ENCODE measurements at regions not wholly inside any gene's neighbourhood (a gene's known extent, or its start where the extent isn't known, plus 50 kb on each side); places are given as distances from the start of the nearest gene placed in this dataset.
A peak's percentile ranks its signal among the peaks of the same experiment; 100 is the strongest.

GRCh38 chr4:30370105-30370504 is 350.1 kb upstream of the PCDH7 start:
- Histone ChIP-seq H4K20me1 (ENCODE audit: insufficient read depth, low read length) (no peaks in the 10 kb centered on the region), H3K9me3 (ENCODE audit: low read length) (no peaks in the 10 kb centered on the region), H3F3A (ENCODE audit: insufficient read depth, low read length) (no peaks in the 10 kb centered on the region), H3K4me2 (ENCODE audit: low read length) (no peak overlapping the region), H2AFZ (ENCODE audit: low read length) (no peak overlapping the region), H3K79me2 (ENCODE audit: insufficient read depth, low read length) (no peaks in the 10 kb centered on the region), H3K9me2 (ENCODE audit: low read depth, low read length) (no peaks in the 10 kb centered on the region), H3K27me3 (ENCODE audit: insufficient read depth, low read length) (no peaks in the 10 kb centered on the region), H3K27ac (ENCODE audit: low read depth, low read length, poor library complexity, severe bottlenecking) (no peak overlapping the region), H3K9ac (ENCODE audit: low read length) (no peak overlapping the region), H3K36me3 (ENCODE audit: insufficient read depth, low read length) (no peaks in the 10 kb centered on the region), H3K4me1 (ENCODE audit: insufficient read depth, low read length, severe bottlenecking) (no peaks in the 10 kb centered on the region), H3K4me3 (ENCODE audit: low read depth, low read length, poor library complexity, severe bottlenecking) (no peak overlapping the region)
- TF ChIP-seq, protein P1, sequence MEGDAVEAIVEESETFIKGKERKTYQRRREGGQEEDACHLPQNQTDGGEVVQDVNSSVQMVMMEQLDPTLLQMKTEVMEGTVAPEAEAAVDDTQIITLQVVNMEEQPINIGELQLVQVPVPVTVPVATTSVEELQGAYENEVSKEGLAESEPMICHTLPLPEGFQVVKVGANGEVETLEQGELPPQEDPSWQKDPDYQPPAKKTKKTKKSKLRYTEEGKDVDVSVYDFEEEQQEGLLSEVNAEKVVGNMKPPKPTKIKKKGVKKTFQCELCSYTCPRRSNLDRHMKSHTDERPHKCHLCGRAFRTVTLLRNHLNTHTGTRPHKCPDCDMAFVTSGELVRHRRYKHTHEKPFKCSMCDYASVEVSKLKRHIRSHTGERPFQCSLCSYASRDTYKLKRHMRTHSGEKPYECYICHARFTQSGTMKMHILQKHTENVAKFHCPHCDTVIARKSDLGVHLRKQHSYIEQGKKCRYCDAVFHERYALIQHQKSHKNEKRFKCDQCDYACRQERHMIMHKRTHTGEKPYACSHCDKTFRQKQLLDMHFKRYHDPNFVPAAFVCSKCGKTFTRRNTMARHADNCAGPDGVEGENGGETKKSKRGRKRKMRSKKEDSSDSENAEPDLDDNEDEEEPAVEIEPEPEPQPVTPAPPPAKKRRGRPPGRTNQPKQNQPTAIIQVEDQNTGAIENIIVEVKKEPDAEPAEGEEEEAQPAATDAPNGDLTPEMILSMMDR (IDR thresholded peaks at IDR 0.05; ENCODE audit: low read length), result no peak
- TF ChIP-seq EZH2 (IDR thresholded peaks at IDR 0.05; ENCODE audit: borderline replicate concordance, low read length), result no peak

DNA sequence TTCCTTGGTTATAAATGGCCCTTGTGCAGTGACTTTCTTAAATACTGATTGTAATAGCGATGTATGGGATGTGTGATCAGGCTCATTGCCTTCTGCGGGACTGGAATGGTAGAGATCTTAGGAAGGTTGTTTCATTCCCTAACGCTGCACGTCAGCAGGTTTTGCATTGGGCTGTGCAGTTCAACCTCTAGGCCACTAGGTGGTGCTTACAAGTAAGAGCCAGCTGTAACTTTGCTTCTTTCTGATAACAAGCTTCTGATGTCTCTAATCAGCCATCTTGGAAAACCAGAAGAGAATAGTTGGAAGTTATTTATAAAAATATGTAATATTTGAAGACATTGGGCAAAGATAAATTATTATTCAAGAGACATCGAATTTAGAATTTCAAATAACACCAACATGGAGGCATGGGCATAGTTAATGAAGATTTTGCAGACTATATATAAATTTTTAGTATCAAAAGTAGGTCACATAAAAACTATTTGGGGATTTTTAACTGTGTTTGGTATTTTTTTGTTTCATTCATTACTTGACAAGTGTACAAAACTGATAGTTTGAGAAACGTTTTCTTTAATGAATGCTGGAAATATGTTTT is 339.7 kb upstream of the PCDH7 start:
- H3K36me3 ChIP-seq (ENCODE audit: insufficient read depth, low read length), result no peaks in the 10 kb centered on the region
- no peak overlapping the region for H3K9ac ChIP-seq (ENCODE audit: low read length)
- no peaks in the 10 kb centered on the region for H3K9me3 ChIP-seq (ENCODE audit: low read length)
- no peak overlapping the region for H2AFZ ChIP-seq (ENCODE audit: low read length)
- no peaks in the 10 kb centered on the region for H3K9me2 ChIP-seq (ENCODE audit: low read depth, low read length)
- H3K79me2 ChIP-seq (ENCODE audit: insufficient read depth, low read length), result no peaks in the 10 kb centered on the region
- H3K4me1 ChIP-seq (ENCODE audit: insufficient read depth, low read length, severe bottlenecking), result no peaks in the 10 kb centered on the region
- no peak overlapping the region for H3K4me2 ChIP-seq (ENCODE audit: low read length)
- no peaks in the 10 kb centered on the region for H3F3A ChIP-seq (ENCODE audit: insufficient read depth, low read length)
- no peak overlapping the region for H3K27ac ChIP-seq (ENCODE audit: low read depth, low read length, poor library complexity, severe bottlenecking)
- no peak for TF ChIP-seq EZH2 (IDR thresholded peaks at IDR 0.05; ENCODE audit: borderline replicate concordance, low read length)
- TF ChIP-seq, protein P1 (IDR thresholded peaks at IDR 0.05; ENCODE audit: low read length), result peak; percentile 54
- no peaks in the 10 kb centered on the region for H4K20me1 ChIP-seq (ENCODE audit: insufficient read depth, low read length)
- H3K27me3 ChIP-seq (ENCODE audit: insufficient read depth, low read length), result no peaks in the 10 kb centered on the region
- no peak overlapping the region for H3K4me3 ChIP-seq (ENCODE audit: low read depth, low read length, poor library complexity, severe bottlenecking)

GRCh38 chr4:30385650-30386049 is 334.5 kb upstream of the PCDH7 start:
- H3F3A ChIP-seq (ENCODE audit: insufficient read depth, low read length), result no peaks in the 10 kb centered on the region
- no peak overlapping the region for H3K27ac ChIP-seq (ENCODE audit: low read depth, low read length, poor library complexity, severe bottlenecking)
- H3K4me1 ChIP-seq (ENCODE audit: insufficient read depth, low read length, severe bottlenecking), result no peaks in the 10 kb centered on the region
- no peak overlapping the region for H3K4me2 ChIP-seq (ENCODE audit: low read length)
- no peaks in the 10 kb centered on the region for H3K9me3 ChIP-seq (ENCODE audit: low read length)
- no peaks in the 10 kb centered on the region for H4K20me1 ChIP-seq (ENCODE audit: insufficient read depth, low read length)
- H2AFZ ChIP-seq (ENCODE audit: low read length), result no peak overlapping the region
- TF ChIP-seq, protein P1 (IDR thresholded peaks at IDR 0.05; ENCODE audit: low read length), result no peak
- no peaks in the 10 kb centered on the region for H3K9me2 ChIP-seq (ENCODE audit: low read depth, low read length)
- H3K4me3 ChIP-seq (ENCODE audit: low read depth, low read length, poor library complexity, severe bottlenecking), result no peak overlapping the region
- no peaks in the 10 kb centered on the region for H3K27me3 ChIP-seq (ENCODE audit: insufficient read depth, low read length)
- no peaks in the 10 kb centered on the region for H3K79me2 ChIP-seq (ENCODE audit: insufficient read depth, low read length)
- H3K36me3 ChIP-seq (ENCODE audit: insufficient read depth, low read length), result no peaks in the 10 kb centered on the region
- H3K9ac ChIP-seq (ENCODE audit: low read length), result no peak overlapping the region
